ENCODE measurements at regions not wholly inside any gene's neighbourhood (a gene's known extent, or its start where the extent isn't known, plus 50 kb on each side); places are given as distances from the start of the nearest gene placed in this dataset.

- TF ChIP-seq EP300 (IDR thresholded peaks at IDR 0.05), result no peak
- TF ChIP-seq POLR2A (IDR thresholded peaks at IDR 0.05), result no peak
Observed at GRCh38 chr6:15796844-15797243, 134.0 kb upstream of the DTNBP1 start.

All from stomach (tissue), 4 donors.